NAMALWA (cell line): ENCODE measurements at regions not wholly inside any gene's neighbourhood (a gene's known extent, or its start where the extent isn't known, plus 50 kb on each side); places are given as distances from the start of the nearest gene placed in this dataset.

Source experiments
- DNase-seq: peaks from one replicate; pipeline ENCODE4 v3.0.0-alpha.2; 2015; ENCODE audit warnings: low spot score

DNA sequence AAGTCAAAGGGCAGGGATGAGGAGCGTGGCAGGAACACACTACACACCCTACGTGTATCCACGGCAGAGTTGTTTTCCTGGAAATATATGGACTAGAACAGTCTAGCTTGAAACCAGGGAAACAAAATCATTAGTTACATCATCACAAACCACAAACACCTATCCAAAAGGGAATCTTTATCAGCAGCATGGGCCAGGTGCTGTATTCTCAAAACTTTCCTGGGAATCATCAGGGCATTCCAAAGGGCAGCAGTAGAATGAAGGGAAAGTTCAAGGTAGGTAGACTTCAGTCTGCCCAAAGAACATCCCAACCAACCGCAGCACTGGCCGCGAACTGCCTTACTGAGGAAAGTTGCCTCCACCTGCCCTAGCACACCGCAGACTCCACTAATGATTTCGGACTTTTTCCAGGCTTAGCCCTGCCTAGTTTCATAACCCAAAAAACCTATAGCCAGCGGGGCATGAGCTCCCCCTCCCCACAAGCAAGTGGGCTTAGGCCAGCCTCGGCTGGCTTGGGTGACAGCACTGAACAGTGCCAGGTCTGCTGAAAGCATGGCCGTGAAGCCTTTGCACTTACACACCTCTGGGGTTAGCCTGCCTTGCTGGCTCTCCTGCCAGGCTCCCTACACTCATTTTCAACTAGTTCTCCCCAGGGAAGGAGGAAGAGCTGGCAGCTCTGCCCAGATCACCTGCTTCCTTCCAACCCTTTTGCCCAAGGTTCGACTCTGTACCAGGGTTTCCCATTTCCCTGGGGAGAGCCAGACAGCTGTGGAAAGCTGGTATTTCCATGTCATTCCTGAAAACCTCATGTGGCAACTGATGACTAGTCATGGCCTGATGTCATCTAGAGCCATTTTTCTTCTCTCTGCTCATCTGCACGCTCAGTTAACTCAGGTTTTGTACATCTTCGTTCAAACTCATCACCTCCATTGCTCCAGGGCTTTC is 77.3 kb upstream of the UBAC2 start:
- no peak for DNase-seq

DNA sequence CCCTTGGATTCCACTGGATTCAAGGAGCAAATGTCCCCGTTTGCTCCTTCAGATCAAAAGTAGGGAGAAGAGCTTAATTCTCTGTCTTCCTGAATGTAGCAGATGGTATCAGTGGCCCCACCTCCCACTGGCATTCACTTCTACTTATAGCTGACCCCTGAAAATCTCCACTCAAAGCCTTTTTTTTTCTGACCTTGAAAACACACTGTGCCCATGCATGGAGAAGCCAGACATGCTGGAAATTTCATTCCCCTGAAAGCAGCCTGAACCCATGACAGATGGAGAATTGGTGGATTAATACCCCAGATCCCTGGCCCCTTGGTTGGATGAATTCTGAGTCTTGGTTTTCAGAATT is 76.6 kb upstream of the UBAC2 start:
- DNase-seq: no peak

DNA sequence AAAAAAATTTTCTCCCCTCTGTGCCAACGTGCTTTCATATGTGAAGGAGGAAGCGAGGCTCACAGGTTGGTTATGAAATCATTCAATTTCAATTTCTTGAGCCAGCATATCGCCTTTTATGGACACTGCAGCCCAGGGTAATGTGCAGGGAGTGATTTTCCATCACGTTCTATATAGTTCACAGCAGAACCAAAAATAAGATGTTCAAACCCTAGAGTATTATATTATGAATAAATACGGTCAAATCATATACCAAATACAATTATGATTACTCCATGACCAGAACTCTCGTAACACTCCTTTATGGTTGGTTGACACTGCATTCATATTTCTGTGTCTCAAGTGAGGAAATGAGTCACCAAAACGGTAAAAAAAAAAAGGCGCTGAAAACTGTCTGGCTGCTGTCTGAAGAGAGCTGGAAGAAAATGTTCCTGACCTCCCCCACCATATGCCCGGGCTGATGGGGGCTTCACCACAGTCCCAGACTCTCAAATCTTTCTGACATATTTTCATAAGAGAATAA is 75.8 kb upstream of the UBAC2 start:
- DNase-seq: peak; percentile 19

DNA sequence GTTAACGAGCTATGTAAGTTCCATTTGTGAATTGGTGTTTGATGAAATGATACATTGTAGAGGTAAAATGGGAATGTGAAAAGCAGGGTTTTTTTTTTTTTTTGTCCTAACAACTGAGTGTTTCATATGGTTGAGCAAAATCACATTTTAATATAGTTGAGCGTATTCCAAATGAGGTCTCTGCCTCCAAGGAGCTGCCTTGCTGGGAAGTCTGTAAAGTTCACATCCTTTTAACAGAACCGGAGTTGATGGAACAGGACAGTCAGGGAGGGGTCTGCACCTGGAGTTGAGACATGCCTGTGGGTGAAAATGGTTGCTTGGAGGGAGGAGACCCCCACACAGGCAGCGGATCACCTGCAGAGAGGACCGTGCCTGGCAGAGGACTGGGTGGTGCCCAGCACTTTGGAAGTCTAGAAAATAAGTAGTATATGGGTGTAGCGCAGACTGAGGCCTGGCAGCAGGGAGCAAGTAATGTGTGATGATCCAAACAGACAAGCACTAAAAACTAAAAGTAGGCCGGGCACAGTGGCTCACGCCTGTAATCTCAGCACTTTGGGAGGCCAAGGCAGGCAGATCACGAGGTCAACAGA is 75.2 kb upstream of the UBAC2 start:
- DNase-seq: no peak

DNA sequence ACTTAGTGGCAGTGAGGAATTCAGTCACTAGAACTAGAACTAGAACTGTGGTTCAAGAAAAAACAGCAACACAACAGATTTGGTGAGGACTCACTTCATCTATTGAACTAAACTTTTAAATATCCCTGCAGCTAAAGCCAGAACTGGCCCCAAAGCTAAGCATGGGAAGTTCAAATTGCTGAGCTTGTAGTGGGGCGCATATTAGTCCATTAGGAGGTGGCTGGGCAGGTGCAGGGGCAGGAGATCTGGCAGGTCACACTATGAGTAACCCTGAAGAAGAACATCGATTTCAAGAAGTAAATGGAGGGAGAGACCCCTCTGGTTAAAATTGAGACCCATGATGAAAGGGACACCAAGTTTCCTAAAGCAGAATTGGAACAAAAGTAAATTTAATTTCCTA is 73.8 kb upstream of the UBAC2 start:
- no peak for DNase-seq

DNA sequence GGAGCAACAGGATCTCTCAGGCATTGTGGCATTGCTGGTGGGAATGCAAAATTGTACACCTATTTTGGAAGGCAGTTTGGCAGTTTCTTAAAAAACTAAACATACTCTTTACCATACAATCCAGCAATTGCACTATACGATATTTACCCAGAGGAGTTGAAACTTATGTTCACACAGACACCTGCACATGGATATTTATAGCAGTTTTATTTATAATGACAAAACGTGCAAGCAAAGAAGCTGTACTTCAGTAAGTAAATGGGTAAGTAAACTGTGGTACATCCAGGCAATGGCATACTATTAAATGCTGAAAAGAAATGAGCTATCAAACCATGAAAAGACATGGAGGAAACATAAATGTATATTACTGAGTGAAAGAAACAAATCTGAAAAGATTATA is 71.6 kb upstream of the UBAC2 start:
- peak; percentile 28 for DNase-seq

DNA sequence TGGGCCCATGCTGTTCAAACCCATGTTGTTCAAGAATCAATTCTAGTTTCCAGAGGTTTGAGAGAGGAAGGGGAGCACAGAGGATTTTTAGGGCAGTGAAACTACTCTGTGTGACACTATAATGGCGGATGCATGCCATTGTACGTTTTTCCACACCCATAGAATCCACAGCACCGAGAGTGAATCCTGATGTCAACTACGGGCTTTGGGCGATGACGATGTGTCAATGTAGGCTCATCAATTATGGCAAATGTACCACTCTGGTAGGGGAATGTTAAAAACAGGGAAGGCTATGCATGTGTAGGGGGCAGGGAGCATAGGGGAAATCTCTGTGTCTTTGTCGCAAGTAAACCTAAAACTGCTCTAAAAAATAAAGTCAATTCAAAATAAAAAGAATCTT is 70.7 kb upstream of the UBAC2 start:
- DNase-seq: no peak

DNA sequence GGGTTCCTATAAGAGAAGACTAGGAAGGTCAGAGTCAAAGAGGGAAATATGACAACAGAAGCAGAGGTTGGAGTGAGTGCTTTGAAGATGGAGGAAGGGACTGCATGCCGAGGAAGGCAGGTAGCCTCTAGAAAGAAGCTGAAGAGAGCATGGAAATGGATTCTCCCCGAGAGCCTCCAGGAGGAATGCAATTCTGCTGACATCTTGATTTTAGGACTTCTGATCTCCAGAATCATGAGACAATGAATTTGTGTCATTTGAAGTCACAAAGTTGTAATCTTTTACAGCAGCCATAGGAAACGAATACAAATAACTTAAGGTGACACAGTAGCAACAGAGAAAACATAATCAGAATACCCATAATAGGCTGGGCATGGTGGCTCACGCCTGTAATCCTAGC is 69.2 kb upstream of the UBAC2 start:
- no peak for DNase-seq

DNA sequence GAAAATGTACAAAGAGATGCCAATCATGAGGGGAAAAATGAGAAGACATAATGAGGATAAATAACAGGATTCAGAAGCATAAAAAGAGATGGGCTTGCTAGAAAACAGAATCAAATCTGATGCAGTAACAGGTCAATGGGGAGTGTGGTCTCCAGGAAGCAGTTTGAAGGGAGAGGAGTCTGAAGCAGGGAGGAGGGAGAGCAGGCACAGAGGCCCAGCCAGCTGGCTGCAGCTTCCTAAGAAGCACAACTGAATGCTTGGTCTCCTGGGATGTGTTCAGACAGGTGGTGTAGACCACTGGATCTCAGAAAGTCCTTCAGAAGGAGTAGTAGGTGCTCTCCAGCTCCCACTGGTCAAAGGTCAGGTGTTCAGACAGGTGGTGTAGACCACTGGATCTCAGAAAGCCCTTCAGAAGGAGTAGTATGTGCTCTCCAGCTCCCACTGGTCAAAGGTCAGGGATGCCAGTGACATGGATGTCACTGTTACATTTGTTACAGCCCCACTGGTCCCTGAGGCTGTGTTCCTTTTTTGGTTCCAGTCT is 68.3 kb upstream of the UBAC2 start:
- DNase-seq: no peak

DNA sequence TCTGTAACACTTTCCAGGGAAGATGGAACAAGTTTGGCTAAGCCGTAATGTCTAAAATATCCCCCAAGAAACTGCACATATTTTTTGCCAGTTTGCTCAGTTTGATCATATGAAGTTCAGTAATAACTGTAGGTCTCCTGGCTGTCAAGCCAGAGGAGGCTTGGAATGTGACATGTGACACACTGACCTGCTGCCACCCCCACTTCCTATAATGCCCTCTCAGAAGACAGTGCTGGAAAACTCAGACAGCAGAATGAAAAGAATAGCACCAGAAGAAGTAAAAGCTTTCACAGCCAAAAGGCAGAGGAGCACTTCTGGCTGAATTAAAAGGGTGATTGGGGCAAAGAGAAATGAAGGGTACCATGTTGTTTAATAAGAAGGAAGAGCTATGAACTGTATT is 67.4 kb upstream of the UBAC2 start:
- DNase-seq: no peak

DNA sequence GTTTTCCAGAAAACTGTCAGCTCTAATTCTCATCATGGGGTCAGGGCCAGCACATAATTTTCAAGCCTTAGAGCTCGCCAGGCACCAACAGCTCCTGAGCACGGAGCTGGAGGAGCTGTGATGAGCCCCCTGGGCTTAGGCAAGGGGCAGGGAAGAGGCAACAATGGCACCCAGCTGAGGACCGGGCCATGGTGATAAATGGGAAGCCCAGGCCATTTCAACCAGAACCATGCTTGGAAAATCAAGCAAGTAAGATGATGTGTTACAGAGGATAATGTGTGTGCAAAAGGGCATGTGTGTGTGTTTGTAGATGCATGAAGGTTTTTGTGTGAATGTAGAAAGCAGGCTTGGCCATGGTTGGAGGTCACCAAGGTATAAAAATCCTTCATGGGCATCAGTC is 66.8 kb upstream of the UBAC2 start:
- DNase-seq: no peak

DNA sequence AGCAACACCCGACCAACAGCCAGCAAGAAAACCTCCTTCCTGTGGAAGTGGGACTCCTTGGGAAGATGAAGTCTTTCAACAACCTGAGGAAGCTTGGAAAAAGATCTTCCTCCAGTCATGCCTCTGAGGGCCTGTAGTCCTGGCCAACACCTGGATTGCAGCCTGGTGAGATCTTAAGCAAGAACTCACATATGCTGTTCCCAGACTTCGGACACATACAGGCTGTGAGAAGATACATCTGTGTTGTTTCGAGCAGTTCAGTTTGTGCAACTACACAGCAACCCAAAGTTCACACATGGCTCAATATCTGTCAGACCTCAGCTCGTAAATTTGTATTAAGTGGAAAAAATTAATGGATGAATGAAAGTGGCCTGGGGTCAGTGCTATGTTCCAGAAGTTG is 65.1 kb upstream of the UBAC2 start:
- DNase-seq: no peak

DNA sequence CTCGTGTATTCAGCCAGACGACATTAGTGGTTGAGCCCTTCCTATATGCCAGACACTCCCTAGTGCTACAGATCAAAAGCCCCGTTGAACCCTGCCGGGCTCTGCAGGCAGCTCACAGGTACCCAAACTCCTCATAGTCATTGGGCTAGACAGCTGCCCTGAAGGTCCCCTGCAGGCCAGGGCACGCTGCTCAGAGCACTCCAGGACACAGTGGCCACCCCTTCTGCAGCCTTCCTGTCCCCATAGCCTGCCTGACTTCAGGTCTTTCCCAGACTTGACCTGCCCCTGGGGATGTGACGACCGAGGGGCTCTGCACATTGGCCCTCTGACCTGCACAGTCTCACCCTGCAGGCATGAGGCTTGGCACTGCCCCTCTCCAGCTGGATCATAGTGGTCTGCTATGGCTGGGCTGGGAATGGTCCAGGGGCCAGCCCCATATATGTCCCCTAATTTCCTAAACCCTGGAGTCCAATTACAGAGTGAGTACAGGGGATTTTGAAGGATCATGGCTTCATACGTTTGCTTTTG is 64.2 kb upstream of the UBAC2 start:
- DNase-seq: no peak

DNA sequence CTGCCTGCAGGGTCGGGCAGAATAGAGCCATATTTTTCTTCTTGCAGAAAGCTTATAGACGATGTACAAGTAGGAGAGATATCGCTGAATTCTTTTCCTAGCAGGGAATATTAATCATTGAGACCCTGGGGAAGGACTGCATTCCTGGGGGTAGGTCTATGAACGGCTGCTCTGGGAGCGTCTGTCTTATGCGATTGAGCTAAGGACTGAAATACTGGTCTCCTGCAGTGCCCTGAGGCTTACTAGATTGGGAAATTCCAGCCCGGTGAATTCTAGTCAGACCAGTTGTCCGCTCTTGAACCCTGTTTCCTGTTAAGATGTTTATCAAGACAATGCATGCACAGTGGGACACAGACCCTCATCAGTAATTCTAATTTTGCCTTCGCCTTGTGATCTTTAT is 59.8 kb upstream of the UBAC2 start:
- no peak for DNase-seq

DNA sequence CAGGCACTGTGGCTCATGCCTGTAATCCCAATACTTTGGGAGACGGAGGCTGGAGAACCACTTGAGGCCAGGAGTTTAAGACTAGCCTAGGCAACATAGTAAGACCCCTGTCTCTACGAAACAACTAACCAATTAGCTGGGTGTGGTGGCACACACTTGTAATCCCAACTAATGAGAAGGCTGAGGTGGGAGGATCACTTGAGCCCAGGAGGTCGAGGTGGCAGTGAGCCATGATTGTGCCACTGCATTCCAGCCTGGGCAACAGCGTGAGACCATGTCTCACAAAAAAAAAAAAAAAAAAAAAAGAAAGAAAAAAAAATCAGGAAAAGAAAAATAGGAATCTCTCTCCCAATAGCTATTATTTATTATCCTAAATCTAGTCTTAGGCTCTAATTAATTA is 56.8 kb upstream of the UBAC2 start:
- no peak for DNase-seq

DNA sequence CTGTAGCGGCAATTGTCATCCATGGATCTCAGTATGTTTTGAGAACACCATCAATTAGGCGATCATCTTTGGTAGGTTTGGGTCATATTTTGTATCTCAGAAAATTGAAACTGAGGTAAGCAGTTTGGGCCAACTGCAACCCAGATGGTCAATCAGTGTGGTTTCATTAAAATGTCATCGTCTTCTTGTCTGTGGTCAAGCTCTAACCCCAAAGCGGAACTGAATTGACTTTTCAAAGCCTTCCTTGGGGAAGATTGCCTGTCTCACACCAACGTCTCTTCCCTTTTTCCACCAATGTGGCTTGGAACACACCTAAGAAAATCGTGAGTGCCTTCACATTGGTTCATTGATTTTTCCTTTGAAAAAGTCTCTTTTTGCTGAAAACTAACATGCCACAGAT is 56.3 kb upstream of the UBAC2 start:
- no peak for DNase-seq

DNA sequence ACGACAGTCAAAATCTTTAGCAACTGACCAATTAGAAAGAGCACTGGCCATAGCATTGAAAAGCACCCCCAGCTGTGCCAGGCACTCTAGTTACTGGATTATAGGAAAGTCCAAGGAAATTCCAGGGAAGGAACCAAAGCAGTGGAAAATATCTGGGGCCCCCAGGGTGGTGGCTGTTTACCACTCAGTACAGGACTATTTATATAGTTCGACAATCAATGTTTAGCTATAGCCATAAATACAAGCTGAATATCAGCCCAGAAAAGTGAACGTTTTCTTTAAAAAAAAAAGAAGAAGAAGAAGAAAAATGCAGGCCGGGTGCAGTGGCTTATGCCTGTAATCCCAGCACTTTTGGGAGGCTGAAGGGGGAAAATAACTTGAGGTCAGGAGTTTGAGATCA is 55.2 kb upstream of the UBAC2 start:
- DNase-seq: no peak

DNA sequence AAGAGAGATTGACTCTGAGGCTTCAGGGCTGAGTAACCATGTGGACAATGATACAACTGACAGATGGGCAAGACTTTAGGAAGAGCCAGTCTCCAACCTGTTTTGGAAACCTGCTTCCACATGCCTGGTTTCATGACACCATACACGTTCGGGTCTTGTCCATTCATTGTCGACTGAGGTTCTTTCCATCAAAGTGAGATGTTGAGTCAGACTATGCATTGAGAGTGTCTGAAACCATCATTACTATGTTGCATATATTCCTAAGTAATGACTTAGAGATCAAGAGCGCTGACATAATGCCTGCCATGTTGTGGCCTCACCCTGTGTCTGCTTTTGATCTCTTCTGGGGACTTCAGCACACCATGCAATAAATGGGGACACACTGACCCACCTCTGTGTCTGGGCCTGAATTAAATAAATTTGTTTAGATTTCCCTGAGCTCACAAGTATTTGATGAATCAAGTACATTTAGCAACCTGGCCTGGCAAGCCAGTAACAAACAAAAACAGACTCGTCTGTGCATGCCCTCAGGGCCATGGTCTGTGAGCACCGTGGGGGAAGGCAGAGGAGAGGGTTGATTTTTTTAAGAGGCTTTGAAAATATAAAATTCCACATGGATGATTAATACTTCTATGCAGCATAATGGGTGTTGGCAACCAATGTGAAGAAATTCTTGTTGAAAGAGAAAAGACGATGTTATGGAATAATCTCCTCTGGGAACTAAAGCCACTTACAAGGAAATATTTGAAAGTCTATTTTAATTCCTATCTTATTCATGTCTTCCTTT is 49.9 kb upstream of the UBAC2 start:
- no peak for DNase-seq
